CD8-positive, alpha-beta memory T cell (primary cell): ENCODE measurements at regions not wholly inside any gene's neighbourhood (a gene's known extent, or its start where the extent isn't known, plus 50 kb on each side); places are given as distances from the start of the nearest gene placed in this dataset.

Source experiments
- CTCF ChIA-PET: fragments of 350-600 bp; sonication (Branson Sonifier 250); formaldehyde crosslinking; loops from one replicate; lab custom pipeline; 2021; ENCODE audit warnings: antibody characterized with exemption; lab: Charles Lee
- POLR2A ChIA-PET: fragments of 350-600 bp; sonication (Branson Sonifier 250); formaldehyde crosslinking; loops from one replicate; lab custom pipeline; 2021; ENCODE audit warnings: antibody characterized with exemption; lab: Charles Lee
- DNase-seq, 5 donors: peaks; one replicate each; pipeline versions ENCODE4 v3.0.0 to v3.0.0-alpha.2; 2020 to 2022; ENCODE audit warnings: mixed read lengths in 1 of 5
- H3K27ac ChIP-seq: one replicate; pipeline ENCODE4 v1.7.0; 2013; ENCODE audit warnings: low read depth, mild to moderate bottlenecking, low read length, moderate library complexity
- H3K27me3 ChIP-seq: 2 replicates; pipeline ENCODE4 v1.7.0; 2013; ENCODE audit warnings: low read length, mild to moderate bottlenecking; ENCODE audit not compliant: insufficient read depth, poor library complexity, severe bottlenecking
- H3K36me3 ChIP-seq: 2 replicates; pipeline ENCODE4 v1.7.0; 2013; ENCODE audit warnings: mild to moderate bottlenecking, low read length, moderate library complexity; ENCODE audit not compliant: insufficient read depth
- H3K4me1 ChIP-seq: 2 replicates; pipeline ENCODE4 v1.7.0; 2013; ENCODE audit warnings: mild to moderate bottlenecking, low read length, moderate library complexity; ENCODE audit not compliant: insufficient read depth
- H3K4me3 ChIP-seq: 2 replicates; pipeline ENCODE4 v1.7.0; 2013; ENCODE audit warnings: mild to moderate bottlenecking, low read length
- H3K9me3 ChIP-seq: 2 replicates; pipeline ENCODE4 v1.7.0; 2013; ENCODE audit warnings: mild to moderate bottlenecking, low read length
- H3K27ac Mint-ChIP-seq, 8 donors: one replicate each; pipeline ENCODE4 v1.8.0; 2020 to 2021; ENCODE audit warnings: mixed read lengths in 8 of 8, mild to moderate bottlenecking in 6 of 8, inconsistent platforms in 3 of 8, moderate library complexity in 3 of 8
- H3K27me3 Mint-ChIP-seq, 2 donors: one replicate each; pipeline ENCODE4 v1.8.0; 2020 to 2021; ENCODE audit warnings: mixed read lengths in 2 of 2, mild to moderate bottlenecking in 1 of 2, moderate library complexity in 1 of 2
- H3K36me3 Mint-ChIP-seq, 3 donors: one replicate each; pipeline ENCODE4 v1.8.0; 2020 to 2021; ENCODE audit warnings: mixed read lengths in 3 of 3, inconsistent platforms in 1 of 3, mild to moderate bottlenecking in 1 of 3
- H3K4me1 Mint-ChIP-seq, 3 donors: one replicate each; pipeline ENCODE4 v1.8.0; 2020 to 2021; ENCODE audit warnings: mixed read lengths in 3 of 3, inconsistent platforms in 1 of 3, mild to moderate bottlenecking in 1 of 3
- H3K4me3 Mint-ChIP-seq, 7 donors: one replicate each; pipeline ENCODE4 v1.8.0; 2020 to 2021; ENCODE audit warnings: mixed read lengths in 7 of 7, mild to moderate bottlenecking in 6 of 7, moderate library complexity in 4 of 7, inconsistent platforms in 2 of 7
- H3K9me3 Mint-ChIP-seq, 5 donors: one replicate each; pipeline ENCODE4 v1.8.0; 2020 to 2022; ENCODE audit warnings: mixed read lengths in 5 of 5, mild to moderate bottlenecking in 3 of 5, moderate library complexity in 2 of 5, inconsistent platforms in 1 of 5

DNA sequence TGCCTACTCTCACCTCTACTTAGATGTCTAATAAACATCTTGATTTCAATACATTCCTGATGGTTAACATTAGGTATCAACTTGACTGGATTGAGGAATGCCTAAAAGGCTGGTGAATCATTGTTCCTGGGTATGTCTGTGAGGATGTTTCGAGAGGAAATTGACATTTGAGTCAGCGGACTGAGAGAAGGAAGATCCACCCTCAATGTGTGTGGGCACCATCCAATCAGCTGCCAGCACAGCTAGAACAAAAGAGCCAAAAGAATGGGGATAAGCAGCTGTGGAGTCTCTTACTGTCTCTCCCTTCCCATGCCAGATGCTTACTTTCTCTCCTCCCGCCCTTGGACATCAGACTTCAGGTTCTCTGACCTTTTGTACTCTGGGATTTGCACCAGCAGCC is 128.6 kb upstream of the HS3ST5 start:
- CTCF ChIA-PET: no interaction called here
- no peaks in the 10 kb centered on the region for H3K36me3 ChIP-seq
- H3K4me1 Mint-ChIP-seq: no peaks in the 10 kb centered on the region
- DNase-seq: no peak
- H3K36me3 Mint-ChIP-seq: no peaks in the 10 kb centered on the region
- H3K9me3 Mint-ChIP-seq: peaks cover 0 to 19% (median 2%) of the 10 kb centered on the region in 5 donors
- no peak overlapping the region for H3K27ac Mint-ChIP-seq
- no peak overlapping the region for H3K27ac ChIP-seq
- H3K27me3 Mint-ChIP-seq: no peaks in the 10 kb centered on the region
- no peaks in the 10 kb centered on the region for H3K9me3 ChIP-seq
- no peak overlapping the region for H3K4me3 ChIP-seq
- H3K4me1 ChIP-seq: no peaks in the 10 kb centered on the region
- POLR2A ChIA-PET: no interaction called here
- no peak overlapping the region for H3K4me3 Mint-ChIP-seq
- no peaks in the 10 kb centered on the region for H3K27me3 ChIP-seq

DNA sequence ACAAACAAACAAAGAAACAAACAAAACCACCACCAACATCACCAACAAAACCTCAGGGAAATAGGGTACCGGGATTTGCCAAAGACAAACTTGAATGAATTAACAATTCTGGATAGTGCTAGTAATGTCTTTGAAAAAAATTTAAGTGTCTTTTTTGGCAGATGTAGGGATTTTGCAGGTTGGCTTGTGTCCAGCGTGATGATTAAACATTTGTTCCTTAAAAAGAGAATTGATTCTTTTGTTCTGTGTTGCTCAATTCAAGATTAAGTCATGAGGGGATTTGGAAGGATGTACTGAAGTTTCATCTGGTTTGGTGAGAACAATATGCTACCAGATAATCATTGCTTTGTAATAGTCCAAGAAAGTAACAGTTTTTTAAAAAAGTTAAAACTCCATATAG is 125.1 kb upstream of the HS3ST5 start:
- H3K36me3 Mint-ChIP-seq: no peaks in the 10 kb centered on the region
- H3K4me3 ChIP-seq: no peak overlapping the region
- no peaks in the 10 kb centered on the region for H3K4me1 Mint-ChIP-seq
- no peak overlapping the region for H3K4me3 Mint-ChIP-seq
- H3K36me3 ChIP-seq: no peaks in the 10 kb centered on the region
- ChIA-PET CTCF (no interaction called here), POLR2A (no interaction called here)
- no peaks in the 10 kb centered on the region for H3K9me3 ChIP-seq
- peaks cover 1 to 19% (median 5%) of the 10 kb centered on the region in 5 donors for H3K9me3 Mint-ChIP-seq
- no peaks in the 10 kb centered on the region for H3K4me1 ChIP-seq
- no peak overlapping the region for H3K27ac Mint-ChIP-seq
- H3K27me3 ChIP-seq: no peaks in the 10 kb centered on the region
- H3K27ac ChIP-seq: no peak overlapping the region
- DNase-seq: no peak
- H3K27me3 Mint-ChIP-seq: no peaks in the 10 kb centered on the region

DNA sequence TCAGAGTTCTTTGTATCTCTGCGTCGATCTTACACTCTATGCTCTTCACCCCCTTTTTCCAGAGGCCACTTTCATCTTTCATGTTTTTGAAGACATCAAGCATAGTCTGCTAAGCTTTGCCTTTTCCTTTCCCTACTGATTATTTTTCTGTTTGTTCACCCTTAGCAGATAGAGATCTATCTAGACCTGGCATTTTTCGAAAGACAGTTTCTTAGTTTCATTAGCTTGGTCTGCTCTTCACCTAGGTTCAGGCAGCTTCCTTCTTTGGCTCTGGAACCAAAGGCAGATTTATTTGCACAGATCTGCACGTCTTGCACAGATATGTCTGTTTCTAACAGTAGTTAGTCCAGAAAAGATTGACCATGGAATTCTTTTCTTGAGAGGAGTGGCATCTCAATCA is 122.7 kb upstream of the HS3ST5 start:
- no peaks in the 10 kb centered on the region for H3K4me1 Mint-ChIP-seq
- no peaks in the 10 kb centered on the region for H3K36me3 Mint-ChIP-seq
- H3K27me3 Mint-ChIP-seq: no peaks in the 10 kb centered on the region
- CTCF ChIA-PET: no interaction called here
- H3K4me1 ChIP-seq: no peaks in the 10 kb centered on the region
- H3K9me3 Mint-ChIP-seq: peaks cover 0 to 12% (median 4%) of the 10 kb centered on the region in 5 donors
- POLR2A ChIA-PET: no interaction called here
- no peak overlapping the region for H3K27ac Mint-ChIP-seq
- H3K9me3 ChIP-seq: no peaks in the 10 kb centered on the region
- no peaks in the 10 kb centered on the region for H3K36me3 ChIP-seq
- no peak overlapping the region for H3K27ac ChIP-seq
- no peak for DNase-seq
- H3K4me3 Mint-ChIP-seq: no peak overlapping the region
- H3K4me3 ChIP-seq: no peak overlapping the region
- H3K27me3 ChIP-seq: no peaks in the 10 kb centered on the region

DNA sequence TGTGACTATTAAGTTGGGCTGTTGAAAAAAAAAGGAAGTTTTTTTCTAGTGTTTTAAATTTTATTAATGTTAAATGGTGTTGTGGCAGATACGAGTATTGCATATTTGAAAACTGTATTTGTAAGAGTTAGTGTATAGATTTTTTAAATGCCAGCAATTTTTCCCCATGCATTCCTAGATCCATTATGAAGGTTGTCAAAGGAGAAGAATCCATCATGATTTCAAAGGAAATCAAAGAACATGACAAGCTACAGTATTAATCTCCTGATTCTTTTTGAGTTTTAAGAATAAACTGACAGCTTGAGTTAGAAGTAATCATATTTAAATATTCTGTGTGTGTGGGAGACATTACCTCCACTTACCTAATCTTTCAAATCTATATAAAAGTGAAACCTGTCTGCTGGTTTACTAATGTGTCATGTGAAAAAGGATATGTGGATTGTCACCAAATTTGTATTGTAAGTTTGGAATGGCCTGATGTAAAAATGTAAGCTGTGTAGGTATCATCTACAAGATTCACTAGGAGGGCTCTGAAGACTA is 111.0 kb upstream of the HS3ST5 start:
- POLR2A ChIA-PET: no interaction called here
- no peak overlapping the region for H3K27ac ChIP-seq
- no peaks in the 10 kb centered on the region for H3K36me3 Mint-ChIP-seq

DNA sequence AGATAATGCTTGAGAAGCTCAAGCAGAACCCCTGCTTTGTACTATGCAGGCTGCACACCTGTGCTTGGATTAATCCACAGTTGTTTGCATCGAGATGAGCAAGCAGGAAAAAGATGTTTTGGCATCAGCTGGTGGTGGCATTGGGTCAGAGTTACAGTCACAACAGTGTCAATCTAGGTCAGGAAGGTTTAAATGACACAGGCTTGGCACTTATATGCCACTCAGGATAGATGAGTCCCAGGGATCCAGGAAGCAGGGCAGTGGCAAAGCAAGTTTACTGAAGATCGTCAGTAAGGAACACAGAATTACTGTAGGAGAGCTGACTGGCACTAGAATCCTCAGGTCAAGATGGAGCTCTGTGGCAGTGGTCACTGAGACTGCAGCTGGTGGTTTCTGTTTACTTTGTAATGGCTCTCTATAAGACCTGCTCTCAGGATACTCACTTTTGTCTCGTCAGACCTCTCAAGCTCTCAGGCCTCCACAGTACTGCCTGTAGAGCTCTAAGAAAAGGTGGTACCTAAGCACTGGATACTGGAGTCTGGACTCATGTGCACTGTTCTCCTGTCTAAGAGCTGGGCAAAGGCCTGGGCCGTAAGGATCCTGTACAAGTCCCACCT is 110.1 kb upstream of the HS3ST5 start:
- Mint-ChIP-seq H3K36me3 (no peaks in the 10 kb centered on the region), H3K4me3 (no peak overlapping the region), H3K4me1 (no peaks in the 10 kb centered on the region), H3K27ac (no peak overlapping the region), H3K27me3 (no peaks in the 10 kb centered on the region), H3K9me3 (peaks cover 0 to 4% (median 0%) of the 10 kb centered on the region in 5 donors)
- Histone ChIP-seq H3K4me1 (no peaks in the 10 kb centered on the region), H3K27me3 (no peaks in the 10 kb centered on the region), H3K36me3 (no peaks in the 10 kb centered on the region), H3K9me3 (no peaks in the 10 kb centered on the region), H3K4me3 (no peak overlapping the region), H3K27ac (no peak overlapping the region)
- DNase-seq: no peak
- POLR2A ChIA-PET: no interaction called here
- CTCF ChIA-PET: no interaction called here

More for the DNA sequence above, 111.0 kb upstream of the HS3ST5 start:
- Histone ChIP-seq H3K4me1 (no peaks in the 10 kb centered on the region), H3K9me3 (no peaks in the 10 kb centered on the region), H3K36me3 (no peaks in the 10 kb centered on the region), H3K4me3 (no peak overlapping the region), H3K27me3 (no peaks in the 10 kb centered on the region)
- no peak overlapping the region for H3K27ac Mint-ChIP-seq
- DNase-seq: no peak
- CTCF ChIA-PET: no interaction called here
- H3K4me1 Mint-ChIP-seq: no peaks in the 10 kb centered on the region
- H3K4me3 Mint-ChIP-seq: no peak overlapping the region
- H3K27me3 Mint-ChIP-seq: no peaks in the 10 kb centered on the region
- H3K9me3 Mint-ChIP-seq: peaks cover 0 to 4% (median 0%) of the 10 kb centered on the region in 5 donors

DNA sequence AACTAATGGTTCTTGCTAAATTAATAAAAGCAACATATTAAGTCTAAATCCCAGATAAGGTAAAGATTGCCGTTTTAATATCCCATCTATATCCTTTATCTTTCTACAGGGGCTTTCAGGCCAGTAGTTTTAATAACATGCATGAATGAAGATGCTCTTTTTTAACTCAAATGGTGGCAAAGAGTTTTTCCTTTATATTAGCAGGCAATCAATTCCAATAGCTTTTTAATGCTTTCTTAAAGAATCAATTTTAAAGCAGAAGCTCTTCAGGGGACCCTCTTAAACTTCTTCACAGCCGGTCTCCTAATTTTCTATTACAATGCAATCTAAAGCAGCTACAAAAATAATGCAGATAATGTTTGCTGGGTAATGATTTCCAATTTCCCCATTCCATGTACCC is 107.8 kb upstream of the HS3ST5 start:
- ChIA-PET POLR2A (no interaction called here), CTCF (no interaction called here)
- H3K36me3 ChIP-seq: no peaks in the 10 kb centered on the region
- Mint-ChIP-seq H3K27me3 (no peaks in the 10 kb centered on the region), H3K9me3 (peaks cover 0 to 5% (median 0%) of the 10 kb centered on the region in 5 donors), H3K4me3 (no peak overlapping the region), H3K4me1 (no peaks in the 10 kb centered on the region), H3K27ac (no peak overlapping the region), H3K36me3 (no peaks in the 10 kb centered on the region)
- H3K27ac ChIP-seq: no peak overlapping the region
- no peak overlapping the region for H3K4me3 ChIP-seq
- no peak for DNase-seq
- no peaks in the 10 kb centered on the region for H3K27me3 ChIP-seq
- no peaks in the 10 kb centered on the region for H3K4me1 ChIP-seq
- H3K9me3 ChIP-seq: no peaks in the 10 kb centered on the region

DNA sequence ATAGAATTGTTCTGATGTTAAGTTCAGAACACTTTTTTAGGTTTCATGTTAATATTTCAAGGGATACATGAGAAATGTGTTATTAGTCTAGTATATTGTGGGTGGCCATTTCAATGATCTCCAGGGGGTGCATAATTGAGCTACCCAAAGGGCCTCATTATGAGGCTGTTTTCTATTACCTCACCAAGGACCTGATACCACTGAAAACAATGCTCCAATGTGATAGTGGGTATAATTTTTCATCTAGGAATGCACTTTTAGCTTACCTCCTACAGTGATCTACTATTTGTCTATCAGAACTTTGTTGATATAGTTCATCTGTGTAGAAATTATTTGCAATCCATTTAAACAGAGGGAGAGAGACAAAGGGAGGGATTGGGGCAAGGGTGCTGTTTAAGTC is 106.8 kb upstream of the HS3ST5 start:
- Histone ChIP-seq H3K27me3 (no peaks in the 10 kb centered on the region), H3K36me3 (no peaks in the 10 kb centered on the region), H3K27ac (no peak overlapping the region), H3K4me1 (no peaks in the 10 kb centered on the region), H3K9me3 (no peaks in the 10 kb centered on the region), H3K4me3 (no peak overlapping the region)
- Mint-ChIP-seq H3K4me1 (no peaks in the 10 kb centered on the region), H3K9me3 (peaks cover 0 to 5% (median 0%) of the 10 kb centered on the region in 5 donors), H3K36me3 (no peaks in the 10 kb centered on the region), H3K27me3 (no peaks in the 10 kb centered on the region), H3K4me3 (no peak overlapping the region), H3K27ac (no peak overlapping the region)
- POLR2A ChIA-PET: no interaction called here
- no peak for DNase-seq
- CTCF ChIA-PET: no interaction called here

DNA sequence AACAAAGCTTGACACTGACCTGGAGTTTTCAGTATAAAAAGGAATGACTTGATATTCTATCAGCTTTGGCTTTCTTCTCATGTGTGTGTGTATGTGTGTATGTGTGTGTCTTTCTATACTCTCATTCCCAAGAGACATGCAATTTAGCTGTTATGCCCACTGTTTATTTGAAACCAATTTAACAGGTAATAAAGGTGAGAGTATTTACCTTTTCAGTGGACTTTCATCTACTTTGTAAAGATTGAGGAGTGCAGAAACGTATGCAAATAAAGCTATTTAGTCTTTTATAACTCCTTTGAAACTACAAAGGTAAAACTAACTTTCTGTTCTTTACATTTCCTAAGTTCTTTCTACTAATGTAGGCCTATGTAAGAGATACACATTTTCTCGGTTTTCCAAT is 103.5 kb upstream of the HS3ST5 start:
- Histone ChIP-seq H3K4me1 (no peaks in the 10 kb centered on the region), H3K27me3 (no peaks in the 10 kb centered on the region), H3K27ac (no peak overlapping the region), H3K4me3 (no peak overlapping the region), H3K36me3 (no peaks in the 10 kb centered on the region), H3K9me3 (no peaks in the 10 kb centered on the region)
- ChIA-PET POLR2A (no interaction called here), CTCF (no interaction called here)
- no peaks in the 10 kb centered on the region for H3K27me3 Mint-ChIP-seq
- H3K9me3 Mint-ChIP-seq: peaks cover 0 to 5% (median 0%) of the 10 kb centered on the region in 5 donors
- no peak overlapping the region for H3K4me3 Mint-ChIP-seq
- no peak for DNase-seq
- no peak overlapping the region for H3K27ac Mint-ChIP-seq
- H3K4me1 Mint-ChIP-seq: no peaks in the 10 kb centered on the region
- no peaks in the 10 kb centered on the region for H3K36me3 Mint-ChIP-seq
